ENCODE measurements at regions not wholly inside any gene's neighbourhood (a gene's known extent, or its start where the extent isn't known, plus 50 kb on each side); places are given as distances from the start of the nearest gene placed in this dataset.
A peak's percentile ranks its signal among the peaks of the same experiment; 100 is the strongest.

- no peak for DNase-seq
Observed at GRCh38 chr12:24721191-24721590, 227.7 kb downstream of the BCAT1 start.

GRCh38 chr12:24719293-24719721 is 229.6 kb downstream of the BCAT1 start:
- DNase-seq = peak; percentile 89

- DNase-seq = no peak
Observed at GRCh38 chr12:24718617-24719016, 230.3 kb downstream of the BCAT1 start.

- DNase-seq = no peak
Observed at GRCh38 chr12:24714237-24714636, 234.7 kb downstream of the BCAT1 start.

GRCh38 chr12:24711056-24712008 is 237.6 kb downstream of the BCAT1 start:
- DNase-seq = no peak

- DNase-seq = peak; percentile 71
Observed at GRCh38 chr12:24709216-24709615, 239.7 kb downstream of the BCAT1 start.

GRCh38 chr12:24708718-24709117 is 240.2 kb downstream of the BCAT1 start:
- no peak for DNase-seq

GRCh38 chr12:24708043-24708442 is 240.9 kb downstream of the BCAT1 start:
- peak; percentile 60 for DNase-seq

GRCh38 chr12:24707334-24707733 is 241.6 kb downstream of the BCAT1 start:
- DNase-seq = no peak

- peak; percentile 54 for DNase-seq
Observed at GRCh38 chr12:24705741-24706358, 243.1 kb downstream of the BCAT1 start.

- no peak for DNase-seq
Observed at GRCh38 chr12:24705216-24705615, 243.7 kb downstream of the BCAT1 start.

GRCh38 chr12:24701343-24701742 is 247.6 kb downstream of the BCAT1 start:
- no peak for DNase-seq

GRCh38 chr12:24698972-24699371 is 249.9 kb downstream of the BCAT1 start:
- DNase-seq = no peak

GRCh38 chr12:24697769-24698168 is 251.1 kb downstream of the BCAT1 start:
- DNase-seq = no peak

- DNase-seq = no peak
Observed at GRCh38 chr12:24697295-24697694, 251.6 kb downstream of the BCAT1 start.

GRCh38 chr12:24696800-24697199 is 252.1 kb downstream of the BCAT1 start:
- DNase-seq = no peak

- no peak for DNase-seq
Observed at GRCh38 chr12:24695657-24696329, 253.1 kb downstream of the BCAT1 start.

- no peak for DNase-seq
Observed at GRCh38 chr12:24695103-24695502, 253.8 kb downstream of the BCAT1 start.

GRCh38 chr12:24688601-24689000 is 260.3 kb downstream of the BCAT1 start:
- no peak for DNase-seq

- DNase-seq = no peak
Observed at GRCh38 chr12:24681570-24681969, 267.3 kb downstream of the BCAT1 start.

- no peak for DNase-seq
Observed at GRCh38 chr12:24679126-24679525, 269.8 kb downstream of the BCAT1 start.

GRCh38 chr12:24678436-24678835 is 270.5 kb downstream of the BCAT1 start:
- DNase-seq = no peak

- DNase-seq = no peak
Observed at GRCh38 chr12:24668563-24668962, 280.3 kb downstream of the BCAT1 start.
